GM12873 (cell line): ENCODE measurements at regions not wholly inside any gene's neighbourhood (a gene's known extent, or its start where the extent isn't known, plus 50 kb on each side); places are given as distances from the start of the nearest gene placed in this dataset.

ENCODE experiments used
- CTCF ChIP-seq: IDR thresholded peaks from 2 replicates; pipeline ENCODE4 v1.5.1; 2012; ENCODE audit warnings: low read depth, mild to moderate bottlenecking, moderate library complexity, low read length, control low read depth; ENCODE audit not compliant: insufficient read depth; ENCODE audit errors: missing control alignments

GRCh38 chr6:74114428-74114827, 418.4 kb downstream of the CD109 start:
- no peak for TF ChIP-seq CTCF

GRCh38 chr6:74113901-74114300, 417.9 kb downstream of the CD109 start:
- no peak for TF ChIP-seq CTCF

GRCh38 chr6:74103417-74103816, 407.4 kb downstream of the CD109 start:
- TF ChIP-seq CTCF = no peak

GRCh38 chr6:74100719-74101287, 404.8 kb downstream of the CD109 start:
- TF ChIP-seq CTCF = no peak

GRCh38 chr6:74096329-74096728, 400.3 kb downstream of the CD109 start:
- TF ChIP-seq CTCF = no peak

GRCh38 chr6:74093361-74093760, 397.4 kb downstream of the CD109 start:
- TF ChIP-seq CTCF = no peak

GRCh38 chr6:74091794-74092157, 395.8 kb downstream of the CD109 start:
- TF ChIP-seq CTCF = no peak
